IPS DF 4.7 (cell line): ENCODE measurements at regions not wholly inside any gene's neighbourhood (a gene's known extent, or its start where the extent isn't known, plus 50 kb on each side); places are given as distances from the start of the nearest gene placed in this dataset.

Source experiments
- DNase-seq: peaks from one replicate; pipeline ENCODE4 v3.0.0-alpha.2; 2013; ENCODE audit warnings: low spot score; ENCODE audit errors: extremely low read depth

- DNase-seq: no peak
Observed at GRCh38 chr9:110136802-110137201, 71.2 kb downstream of the C9orf152 start.

- DNase-seq: no peak
Observed at GRCh38 chr9:110140276-110140675, 67.7 kb downstream of the C9orf152 start.

GRCh38 chr9:110141227-110141793 is 66.6 kb downstream of the C9orf152 start:
- DNase-seq: no peak

- no peak for DNase-seq
Observed at GRCh38 chr9:110142253-110142652, 65.7 kb downstream of the C9orf152 start.

GRCh38 chr9:110142868-110143481 is 65.0 kb downstream of the C9orf152 start:
- DNase-seq: no peak

GRCh38 chr9:110143485-110143884 is 64.5 kb downstream of the C9orf152 start:
- no peak for DNase-seq

- DNase-seq: no peak
Observed at GRCh38 chr9:110143950-110144545, 63.9 kb downstream of the C9orf152 start.

GRCh38 chr9:110146373-110146772 is 61.6 kb downstream of the C9orf152 start:
- no peak for DNase-seq

- no peak for DNase-seq
Observed at GRCh38 chr9:110148384-110148783, 59.6 kb downstream of the C9orf152 start.

GRCh38 chr9:110148891-110149290 is 59.1 kb downstream of the C9orf152 start:
- DNase-seq: no peak
